ENCODE measurements at regions not wholly inside any gene's neighbourhood (a gene's known extent, or its start where the extent isn't known, plus 50 kb on each side); places are given as distances from the start of the nearest gene placed in this dataset.

DNA sequence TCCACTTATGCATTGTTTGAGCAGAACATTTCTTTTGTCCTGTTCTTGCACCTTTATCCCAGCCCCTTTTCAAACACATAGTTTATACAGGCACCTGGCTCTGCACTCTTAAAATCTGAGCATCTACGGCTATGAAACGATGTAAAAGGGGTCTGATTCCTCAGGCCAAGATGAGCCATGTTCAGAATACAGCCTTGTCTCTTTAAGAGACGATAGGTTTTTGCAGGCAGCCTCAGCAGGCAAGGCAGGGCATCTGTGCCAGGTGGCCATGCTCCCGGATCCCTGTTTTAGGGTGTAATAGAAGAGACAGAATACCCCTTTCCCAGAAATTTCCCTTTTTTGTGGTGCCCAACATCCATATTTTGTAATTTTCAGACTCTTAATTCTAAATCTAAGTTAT, 89.1 kb upstream of the NFIB start (continued):
- TF ChIP-seq, protein P1, sequence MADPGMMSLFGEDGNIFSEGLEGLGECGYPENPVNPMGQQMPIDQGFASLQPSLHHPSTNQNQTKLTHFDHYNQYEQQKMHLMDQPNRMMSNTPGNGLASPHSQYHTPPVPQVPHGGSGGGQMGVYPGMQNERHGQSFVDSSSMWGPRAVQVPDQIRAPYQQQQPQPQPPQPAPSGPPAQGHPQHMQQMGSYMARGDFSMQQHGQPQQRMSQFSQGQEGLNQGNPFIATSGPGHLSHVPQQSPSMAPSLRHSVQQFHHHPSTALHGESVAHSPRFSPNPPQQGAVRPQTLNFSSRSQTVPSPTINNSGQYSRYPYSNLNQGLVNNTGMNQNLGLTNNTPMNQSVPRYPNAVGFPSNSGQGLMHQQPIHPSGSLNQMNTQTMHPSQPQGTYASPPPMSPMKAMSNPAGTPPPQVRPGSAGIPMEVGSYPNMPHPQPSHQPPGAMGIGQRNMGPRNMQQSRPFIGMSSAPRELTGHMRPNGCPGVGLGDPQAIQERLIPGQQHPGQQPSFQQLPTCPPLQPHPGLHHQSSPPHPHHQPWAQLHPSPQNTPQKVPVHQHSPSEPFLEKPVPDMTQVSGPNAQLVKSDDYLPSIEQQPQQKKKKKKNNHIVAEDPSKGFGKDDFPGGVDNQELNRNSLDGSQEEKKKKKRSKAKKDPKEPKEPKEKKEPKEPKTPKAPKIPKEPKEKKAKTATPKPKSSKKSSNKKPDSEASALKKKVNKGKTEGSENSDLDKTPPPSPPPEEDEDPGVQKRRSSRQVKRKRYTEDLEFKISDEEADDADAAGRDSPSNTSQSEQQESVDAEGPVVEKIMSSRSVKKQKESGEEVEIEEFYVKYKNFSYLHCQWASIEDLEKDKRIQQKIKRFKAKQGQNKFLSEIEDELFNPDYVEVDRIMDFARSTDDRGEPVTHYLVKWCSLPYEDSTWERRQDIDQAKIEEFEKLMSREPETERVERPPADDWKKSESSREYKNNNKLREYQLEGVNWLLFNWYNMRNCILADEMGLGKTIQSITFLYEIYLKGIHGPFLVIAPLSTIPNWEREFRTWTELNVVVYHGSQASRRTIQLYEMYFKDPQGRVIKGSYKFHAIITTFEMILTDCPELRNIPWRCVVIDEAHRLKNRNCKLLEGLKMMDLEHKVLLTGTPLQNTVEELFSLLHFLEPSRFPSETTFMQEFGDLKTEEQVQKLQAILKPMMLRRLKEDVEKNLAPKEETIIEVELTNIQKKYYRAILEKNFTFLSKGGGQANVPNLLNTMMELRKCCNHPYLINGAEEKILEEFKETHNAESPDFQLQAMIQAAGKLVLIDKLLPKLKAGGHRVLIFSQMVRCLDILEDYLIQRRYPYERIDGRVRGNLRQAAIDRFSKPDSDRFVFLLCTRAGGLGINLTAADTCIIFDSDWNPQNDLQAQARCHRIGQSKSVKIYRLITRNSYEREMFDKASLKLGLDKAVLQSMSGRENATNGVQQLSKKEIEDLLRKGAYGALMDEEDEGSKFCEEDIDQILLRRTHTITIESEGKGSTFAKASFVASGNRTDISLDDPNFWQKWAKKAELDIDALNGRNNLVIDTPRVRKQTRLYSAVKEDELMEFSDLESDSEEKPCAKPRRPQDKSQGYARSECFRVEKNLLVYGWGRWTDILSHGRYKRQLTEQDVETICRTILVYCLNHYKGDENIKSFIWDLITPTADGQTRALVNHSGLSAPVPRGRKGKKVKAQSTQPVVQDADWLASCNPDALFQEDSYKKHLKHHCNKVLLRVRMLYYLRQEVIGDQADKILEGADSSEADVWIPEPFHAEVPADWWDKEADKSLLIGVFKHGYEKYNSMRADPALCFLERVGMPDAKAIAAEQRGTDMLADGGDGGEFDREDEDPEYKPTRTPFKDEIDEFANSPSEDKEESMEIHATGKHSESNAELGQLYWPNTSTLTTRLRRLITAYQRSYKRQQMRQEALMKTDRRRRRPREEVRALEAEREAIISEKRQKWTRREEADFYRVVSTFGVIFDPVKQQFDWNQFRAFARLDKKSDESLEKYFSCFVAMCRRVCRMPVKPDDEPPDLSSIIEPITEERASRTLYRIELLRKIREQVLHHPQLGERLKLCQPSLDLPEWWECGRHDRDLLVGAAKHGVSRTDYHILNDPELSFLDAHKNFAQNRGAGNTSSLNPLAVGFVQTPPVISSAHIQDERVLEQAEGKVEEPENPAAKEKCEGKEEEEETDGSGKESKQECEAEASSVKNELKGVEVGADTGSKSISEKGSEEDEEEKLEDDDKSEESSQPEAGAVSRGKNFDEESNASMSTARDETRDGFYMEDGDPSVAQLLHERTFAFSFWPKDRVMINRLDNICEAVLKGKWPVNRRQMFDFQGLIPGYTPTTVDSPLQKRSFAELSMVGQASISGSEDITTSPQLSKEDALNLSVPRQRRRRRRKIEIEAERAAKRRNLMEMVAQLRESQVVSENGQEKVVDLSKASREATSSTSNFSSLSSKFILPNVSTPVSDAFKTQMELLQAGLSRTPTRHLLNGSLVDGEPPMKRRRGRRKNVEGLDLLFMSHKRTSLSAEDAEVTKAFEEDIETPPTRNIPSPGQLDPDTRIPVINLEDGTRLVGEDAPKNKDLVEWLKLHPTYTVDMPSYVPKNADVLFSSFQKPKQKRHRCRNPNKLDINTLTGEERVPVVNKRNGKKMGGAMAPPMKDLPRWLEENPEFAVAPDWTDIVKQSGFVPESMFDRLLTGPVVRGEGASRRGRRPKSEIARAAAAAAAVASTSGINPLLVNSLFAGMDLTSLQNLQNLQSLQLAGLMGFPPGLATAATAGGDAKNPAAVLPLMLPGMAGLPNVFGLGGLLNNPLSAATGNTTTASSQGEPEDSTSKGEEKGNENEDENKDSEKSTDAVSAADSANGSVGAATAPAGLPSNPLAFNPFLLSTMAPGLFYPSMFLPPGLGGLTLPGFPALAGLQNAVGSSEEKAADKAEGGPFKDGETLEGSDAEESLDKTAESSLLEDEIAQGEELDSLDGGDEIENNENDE (IDR thresholded peaks at IDR 0.05; ENCODE audit: insufficient replicate concordance, low read length), result no peak
- TF ChIP-seq GABPA (IDR thresholded peaks at IDR 0.05; ENCODE audit: borderline replicate concordance, insufficient read depth, low read length) (no peak), BCL11A (IDR thresholded peaks at IDR 0.05; ENCODE audit: low read depth in 2 of 2, low read length in 2 of 2) (no peak), FOSL1 (IDR thresholded peaks at IDR 0.05; ENCODE audit: insufficient read depth, low read depth, low read length) (no peak), KDM4A (IDR thresholded peaks at IDR 0.05; ENCODE audit: low read depth, low read length, severe bottlenecking) (no peak), ZNF274 (IDR thresholded peaks at IDR 0.05; ENCODE audit: borderline replicate concordance, extremely low read depth, low read length) (no peak), JUN (IDR thresholded peaks at IDR 0.05; ENCODE audit: low read depth, low read length) (no peak), SIX5 (IDR thresholded peaks at IDR 0.05; ENCODE audit: low read depth, low read length) (no peak), RFX5 (IDR thresholded peaks at IDR 0.05; ENCODE audit: borderline replicate concordance, low read depth, low read length) (no peak), POLR2A (IDR thresholded peaks at IDR 0.05; ENCODE audit: control extremely low read depth in 1 of 2, low read depth in 2 of 2, low read length in 2 of 2) (no peak), CBX5 (IDR thresholded peaks at IDR 0.05; ENCODE audit: low read depth, low read length) (no peak)
